ENCODE measurements at regions not wholly inside any gene's neighbourhood (a gene's known extent, or its start where the extent isn't known, plus 50 kb on each side); places are given as distances from the start of the nearest gene placed in this dataset.

- no peaks in the 10 kb centered on the region for H3K4me1 ChIP-seq
- DNase-seq = no peak
- TF ChIP-seq CTCF (IDR thresholded peaks at IDR 0.05) (no peak), POLR2A (IDR thresholded peaks at IDR 0.05) (no peak)
- 85 to 87% methylated on average over 4 of the region's 4 CpGs for WGBS, 2 donors
- no peaks in the 10 kb centered on the region for H3K27me3 ChIP-seq
- no peak overlapping the region for H3K27ac ChIP-seq
- intact Hi-C loops (cut with DNase I) = no loop called here
- no peaks in the 10 kb centered on the region for H3K36me3 ChIP-seq
- H3K4me3 ChIP-seq (replicated peaks in 1 of 3) = no peak overlapping the region
- H3K9me3 ChIP-seq = no peaks in the 10 kb centered on the region
Observed at GRCh38 chr16:17705847-17706246, 235.1 kb upstream of the XYLT1 start.

- no peak for TF ChIP-seq CTCF (IDR thresholded peaks at IDR 0.05)
- no peak for TF ChIP-seq POLR2A (IDR thresholded peaks at IDR 0.05)
- Histone ChIP-seq H3K36me3 (no peaks in the 10 kb centered on the region), H3K27ac (no peak overlapping the region), H3K4me1 (no peaks in the 10 kb centered on the region), H3K9me3 (no peaks in the 10 kb centered on the region), H3K4me3 (replicated peaks in 1 of 3) (no peak overlapping the region), H3K27me3 (no peaks in the 10 kb centered on the region)
- 51 to 57% methylated on average over 3 of the region's 3 CpGs for WGBS, 2 donors
- intact Hi-C loops (cut with DNase I) = no loop called here
- no peak for DNase-seq
Observed at GRCh38 chr16:17696616-17697015, 225.9 kb upstream of the XYLT1 start.

GRCh38 chr16:17692484-17692883 is 221.7 kb upstream of the XYLT1 start:
- H3K9me3 ChIP-seq = no peaks in the 10 kb centered on the region
- no peak overlapping the region for H3K4me3 ChIP-seq (replicated peaks in 1 of 3)
- 78 to 87% methylated on average over 4 of the region's 4 CpGs for WGBS, 2 donors
- no peak for DNase-seq
- TF ChIP-seq CTCF (IDR thresholded peaks at IDR 0.05) (no peak), POLR2A (IDR thresholded peaks at IDR 0.05) (no peak)
- H3K4me1 ChIP-seq = no peaks in the 10 kb centered on the region
- intact Hi-C loops (cut with DNase I) = no loop called here
- no peak overlapping the region for H3K27ac ChIP-seq
- no peaks in the 10 kb centered on the region for H3K27me3 ChIP-seq
- H3K36me3 ChIP-seq = no peaks in the 10 kb centered on the region

GRCh38 chr16:17691899-17692176 is 221.1 kb upstream of the XYLT1 start:
- H3K4me1 ChIP-seq = no peaks in the 10 kb centered on the region
- WGBS, 2 donors = 9 to 21% methylated on average over 1 of the region's 1 CpG
- DNase-seq = no peak
- intact Hi-C loops (cut with DNase I) = no loop called here
- no peaks in the 10 kb centered on the region for H3K36me3 ChIP-seq
- TF ChIP-seq CTCF (IDR thresholded peaks at IDR 0.05) (no peak), POLR2A (IDR thresholded peaks at IDR 0.05) (no peak)
- no peak overlapping the region for H3K4me3 ChIP-seq (replicated peaks in 1 of 3)
- H3K27me3 ChIP-seq = no peaks in the 10 kb centered on the region
- H3K27ac ChIP-seq = no peak overlapping the region
- H3K9me3 ChIP-seq = no peaks in the 10 kb centered on the region

GRCh38 chr16:17691106-17691898 is 220.5 kb upstream of the XYLT1 start:
- Histone ChIP-seq H3K36me3 (no peaks in the 10 kb centered on the region), H3K27me3 (no peaks in the 10 kb centered on the region), H3K27ac (no peak overlapping the region), H3K4me1 (no peaks in the 10 kb centered on the region), H3K4me3 (replicated peaks in 1 of 3) (no peak overlapping the region), H3K9me3 (no peaks in the 10 kb centered on the region)
- no peak for DNase-seq
- intact Hi-C loops (cut with DNase I) = no loop called here
- no peak for TF ChIP-seq CTCF (IDR thresholded peaks at IDR 0.05)
- TF ChIP-seq POLR2A (IDR thresholded peaks at IDR 0.05) = no peak
- WGBS, 2 donors = 65 to 79% methylated on average over 7 of the region's 7 CpGs
